ENCODE measurements at regions not wholly inside any gene's neighbourhood (a gene's known extent, or its start where the extent isn't known, plus 50 kb on each side); places are given as distances from the start of the nearest gene placed in this dataset.

- Mint-ChIP-seq H3K36me3 (ENCODE audit: insufficient read depth in 2 of 2) (peaks cover 5 to 6% of the 10 kb centered on the region in 2 donors), H3K4me1 (ENCODE audit: low read depth) (peaks cover 38% of the 10 kb centered on the region), H3K9me3 (peaks cover 8 to 9% of the 10 kb centered on the region in 2 donors), H3K27ac (no peak overlapping the region), H3K27me3 (ENCODE audit: low read depth) (no peaks in the 10 kb centered on the region), H3K4me3 (no peak overlapping the region)
- ATAC-seq (replicated peaks in 1 of 2) (no peak), DNase-seq (no peak)
Measured at GRCh38 chr14:97385727-97386126, 588.5 kb downstream of the VRK1 start.

- Mint-ChIP-seq H3K27ac (peak overlapping the region; percentile 7), H3K36me3 (ENCODE audit: insufficient read depth in 2 of 2) (peaks cover 0 to 2% of the 10 kb centered on the region in 2 donors), H3K4me3 (peak overlapping the region; percentile 62 to 71), H3K9me3 (peaks cover 4% of the 10 kb centered on the region in 2 donors), H3K27me3 (ENCODE audit: low read depth) (no peaks in the 10 kb centered on the region), H3K4me1 (ENCODE audit: low read depth) (peaks cover 22% of the 10 kb centered on the region)
- peak; percentile 53 to 60 for ATAC-seq (replicated peaks in 1 of 2)
- DNase-seq = no peak
Measured at GRCh38 chr14:97387252-97387874, 590.2 kb downstream of the VRK1 start.

- H3K4me3 Mint-ChIP-seq = no peak overlapping the region
- H3K27me3 Mint-ChIP-seq (ENCODE audit: low read depth) = no peaks in the 10 kb centered on the region
- H3K4me1 Mint-ChIP-seq (ENCODE audit: low read depth) = peaks cover 22% of the 10 kb centered on the region
- peak overlapping the region; percentile 35 for H3K27ac Mint-ChIP-seq
- no peak for ATAC-seq (replicated peaks in 1 of 2)
- peaks cover 0 to 2% of the 10 kb centered on the region in 2 donors for H3K36me3 Mint-ChIP-seq (ENCODE audit: insufficient read depth in 2 of 2)
- DNase-seq = no peak
- peaks cover 4% of the 10 kb centered on the region in 2 donors for H3K9me3 Mint-ChIP-seq
Measured at GRCh38 chr14:97388408-97388807, 591.2 kb downstream of the VRK1 start.

GRCh38 chr14:97390096-97390724, 593.0 kb downstream of the VRK1 start:
- ATAC-seq (replicated peaks in 1 of 2) = no peak
- Mint-ChIP-seq H3K4me1 (ENCODE audit: low read depth) (peaks cover 22% of the 10 kb centered on the region), H3K27ac (no peak overlapping the region)

GRCh38 chr14:97393244-97393643, 596.1 kb downstream of the VRK1 start:
- DNase-seq = no peak
- ATAC-seq (replicated peaks in 1 of 2) = no peak
- H3K4me1 Mint-ChIP-seq (ENCODE audit: low read depth) = peaks cover 4% of the 10 kb centered on the region
- no peak overlapping the region for H3K27ac Mint-ChIP-seq
- no peaks in the 10 kb centered on the region for H3K27me3 Mint-ChIP-seq (ENCODE audit: low read depth)
- H3K4me3 Mint-ChIP-seq = no peak overlapping the region
- no peaks in the 10 kb centered on the region for H3K9me3 Mint-ChIP-seq
- H3K36me3 Mint-ChIP-seq (ENCODE audit: insufficient read depth in 2 of 2) = no peaks in the 10 kb centered on the region

More at GRCh38 chr14:97390096-97390724, 593.0 kb downstream of the VRK1 start:
- H3K4me3 Mint-ChIP-seq = no peak overlapping the region
- no peak for DNase-seq
- H3K36me3 Mint-ChIP-seq (ENCODE audit: insufficient read depth in 2 of 2) = no peaks in the 10 kb centered on the region
- no peaks in the 10 kb centered on the region for H3K27me3 Mint-ChIP-seq (ENCODE audit: low read depth)
- peaks cover 3 to 4% of the 10 kb centered on the region in 2 donors for H3K9me3 Mint-ChIP-seq

GRCh38 chr14:97395068-97395467, 597.9 kb downstream of the VRK1 start:
- Mint-ChIP-seq H3K9me3 (peaks cover 6 to 7% of the 10 kb centered on the region in 2 donors), H3K36me3 (ENCODE audit: insufficient read depth in 2 of 2) (peaks cover 6 to 8% of the 10 kb centered on the region in 2 donors), H3K4me3 (no peak overlapping the region), H3K27me3 (ENCODE audit: low read depth) (no peaks in the 10 kb centered on the region), H3K27ac (no peak overlapping the region), H3K4me1 (ENCODE audit: low read depth) (peaks cover 14% of the 10 kb centered on the region)
- DNase-seq (no peak), ATAC-seq (replicated peaks in 1 of 2) (no peak)

- no peaks in the 10 kb centered on the region for H3K27me3 Mint-ChIP-seq (ENCODE audit: low read depth)
- peaks cover 6 to 7% of the 10 kb centered on the region in 2 donors for H3K9me3 Mint-ChIP-seq
- ATAC-seq (replicated peaks in 1 of 2) (no peak), DNase-seq (no peak)
- H3K27ac Mint-ChIP-seq = no peak overlapping the region
- no peak overlapping the region for H3K4me3 Mint-ChIP-seq
- peaks cover 6 to 9% of the 10 kb centered on the region in 2 donors for H3K36me3 Mint-ChIP-seq (ENCODE audit: insufficient read depth in 2 of 2)
- H3K4me1 Mint-ChIP-seq (ENCODE audit: low read depth) = peaks cover 22% of the 10 kb centered on the region
Measured at GRCh38 chr14:97401714-97402113, 604.5 kb downstream of the VRK1 start.

GRCh38 chr14:97402279-97402678, 605.1 kb downstream of the VRK1 start:
- H3K27me3 Mint-ChIP-seq (ENCODE audit: low read depth) = no peaks in the 10 kb centered on the region
- peaks cover 6 to 9% of the 10 kb centered on the region in 2 donors for H3K36me3 Mint-ChIP-seq (ENCODE audit: insufficient read depth in 2 of 2)
- H3K4me1 Mint-ChIP-seq (ENCODE audit: low read depth) = peaks cover 22% of the 10 kb centered on the region
- DNase-seq (no peak), ATAC-seq (replicated peaks in 1 of 2) (no peak)
- peaks cover 6 to 7% of the 10 kb centered on the region in 2 donors for H3K9me3 Mint-ChIP-seq
- H3K27ac Mint-ChIP-seq = no peak overlapping the region
- no peak overlapping the region for H3K4me3 Mint-ChIP-seq

GRCh38 chr14:97407701-97408407, 610.7 kb downstream of the VRK1 start:
- H3K9me3 Mint-ChIP-seq = no peaks in the 10 kb centered on the region
- H3K4me1 Mint-ChIP-seq (ENCODE audit: low read depth) = peaks cover 8% of the 10 kb centered on the region
- H3K27me3 Mint-ChIP-seq (ENCODE audit: low read depth) = no peaks in the 10 kb centered on the region
- peaks cover 0 to 1% of the 10 kb centered on the region in 2 donors for H3K36me3 Mint-ChIP-seq (ENCODE audit: insufficient read depth in 2 of 2)
- DNase-seq = peak in 1 of 2 donors; percentile 2
- peak; percentile 4 to 16 for ATAC-seq (replicated peaks in 1 of 2)
- H3K27ac Mint-ChIP-seq = peak overlapping the region; percentile 98
- H3K4me3 Mint-ChIP-seq = peak overlapping the region in 1 of 2 donors; percentile 32

- Mint-ChIP-seq H3K36me3 (ENCODE audit: insufficient read depth in 2 of 2) (peaks cover 0 to 1% of the 10 kb centered on the region in 2 donors), H3K27ac (peak overlapping the region; percentile 98), H3K4me3 (no peak overlapping the region), H3K27me3 (ENCODE audit: low read depth) (no peaks in the 10 kb centered on the region), H3K4me1 (ENCODE audit: low read depth) (peaks cover 8% of the 10 kb centered on the region), H3K9me3 (no peaks in the 10 kb centered on the region)
- ATAC-seq (replicated peaks in 1 of 2) (peak in 1 of 2 donors; percentile 38), DNase-seq (no peak)
Measured at GRCh38 chr14:97408503-97408902, 611.3 kb downstream of the VRK1 start.

GRCh38 chr14:97408937-97409815, 612.0 kb downstream of the VRK1 start:
- peak; percentile 62 to 68 for DNase-seq
- no peaks in the 10 kb centered on the region for H3K9me3 Mint-ChIP-seq
- H3K4me3 Mint-ChIP-seq = no peak overlapping the region
- peak overlapping the region; percentile 98 for H3K27ac Mint-ChIP-seq
- peaks cover 8% of the 10 kb centered on the region for H3K4me1 Mint-ChIP-seq (ENCODE audit: low read depth)
- peak; percentile 86 to 87 for ATAC-seq (replicated peaks in 1 of 2)
- peaks cover 0 to 1% of the 10 kb centered on the region in 2 donors for H3K36me3 Mint-ChIP-seq (ENCODE audit: insufficient read depth in 2 of 2)
- no peaks in the 10 kb centered on the region for H3K27me3 Mint-ChIP-seq (ENCODE audit: low read depth)

GRCh38 chr14:97410667-97411620, 613.8 kb downstream of the VRK1 start:
- peaks cover 0 to 1% of the 10 kb centered on the region in 2 donors for H3K36me3 Mint-ChIP-seq (ENCODE audit: insufficient read depth in 2 of 2)
- no peak overlapping the region for H3K4me3 Mint-ChIP-seq
- no peaks in the 10 kb centered on the region for H3K9me3 Mint-ChIP-seq
- H3K4me1 Mint-ChIP-seq (ENCODE audit: low read depth) = peaks cover 4% of the 10 kb centered on the region
- no peak for DNase-seq
- ATAC-seq (replicated peaks in 1 of 2) = no peak
- no peak overlapping the region for H3K27ac Mint-ChIP-seq
- H3K27me3 Mint-ChIP-seq (ENCODE audit: low read depth) = no peaks in the 10 kb centered on the region
